Transverse colon (tissue), 4 donors: ENCODE measurements at regions not wholly inside any gene's neighbourhood (a gene's known extent, or its start where the extent isn't known, plus 50 kb on each side); places are given as distances from the start of the nearest gene placed in this dataset.

ENCODE experiments used
- DNase-seq: peaks from one replicate; pipeline ENCODE4 v3.0.0-alpha.2; 2019
- H3K27ac ChIP-seq, 4 donors: fragments of 200-600 bp; sonication (generic); 2 replicates each; pipeline ENCODE4 v1.5.1; 2016 to 2018; ENCODE audit warnings: inconsistent platforms in 4 of 4
- H3K27me3 ChIP-seq: fragments of 200-600 bp; sonication (generic); 2 replicates; pipeline ENCODE4 v1.5.1; 2017; ENCODE audit warnings: inconsistent platforms
- H3K36me3 ChIP-seq, 4 donors: fragments of 200-600 bp; sonication (generic); 2 replicates each; pipeline ENCODE4 v1.5.1; 2017 to 2019; ENCODE audit warnings: inconsistent platforms in 4 of 4
- H3K4me1 ChIP-seq, 4 donors: fragments of 200-600 bp; sonication (generic); 2 replicates each; pipeline ENCODE4 v1.5.1; 2017 to 2020; ENCODE audit warnings: inconsistent platforms in 4 of 4
- H3K4me3 ChIP-seq, 4 donors: fragments of 200-600 bp; sonication (generic); 1 replicate in 1 of 4; 2 replicates in 3 of 4; pipeline versions ENCODE4 v1.5.1 to v1.6.1; 2017 to 2019; ENCODE audit warnings: inconsistent platforms in 4 of 4
- H3K9me3 ChIP-seq, 2 donors: fragments of 200-600 bp; sonication (generic); 2 replicates each; pipeline ENCODE4 v1.5.1; 2017 to 2019; ENCODE audit warnings: inconsistent platforms in 2 of 2
- CTCF ChIP-seq, 5 experiments: fragments of 200-600 bp in 3 of 5; fragments of 450-650 bp in 2 of 5; sonication (generic) in 3 of 5; IDR thresholded peaks; 1 replicate in 2 of 5; 2 replicates in 3 of 5; pipeline ENCODE4 v1.5.1; 2016 to 2017; ENCODE audit warnings: antibody characterized with exemption in 5 of 5, inconsistent platforms in 3 of 5, mild to moderate bottlenecking in 2 of 5, moderate library complexity in 1 of 5
- EP300 ChIP-seq: sonication (generic); formaldehyde crosslinking; IDR thresholded peaks from one replicate; pipeline ENCODE4 v1.6.1; 2017; ENCODE audit warnings: antibody characterized with exemption, low read depth
- POLR2A ChIP-seq: fragments of 450-650 bp; IDR thresholded peaks from one replicate; pipeline ENCODE4 v1.6.1; 2016; ENCODE audit warnings: antibody characterized with exemption, mild to moderate bottlenecking, moderate library complexity
- POLR2AphosphoS5 ChIP-seq, 3 donors: sonication (generic); formaldehyde crosslinking; IDR thresholded peaks; one replicate each; pipeline ENCODE4 v1.6.1; 2016; ENCODE audit warnings: antibody characterized with exemption in 3 of 3
- WGBS, 2 donors: methylation state at CpG; one replicate each; pipeline ENCODE4 v1.1.5; 2018; ENCODE audit warnings: low coverage in 1 of 2; 5-methylcytosine and 5-hydroxymethylcytosine counted together
- in situ Hi-C, 4 donors: fragments of 200-750 bp; cut with MboI; loops; one replicate each; pipeline versions ENCODE4 v1.15.0 to v1.15.1; 2017; ENCODE audit warnings: low sequenced_read_pairs in 3 of 4, low pct_ligation_motif_present in 1 of 4, low pct_unique_long_range_greater_than_20kb in 1 of 4
- intact Hi-C: fragments of 100-400 bp; cut with DNase I; formaldehyde crosslinking; loops from one replicate; pipeline ENCODE4 v1.15.1; 2023; ENCODE audit warnings: low total_unique reads

- TF ChIP-seq EP300 (no peak), POLR2A (no peak), CTCF (IDR thresholded peaks at IDR 0.05) (no peak), POLR2AphosphoS5 (IDR thresholded peaks at IDR 0.05) (no peak)
- DNase-seq = no peak
Measured at GRCh38 chr5:159638481-159638880, 277.8 kb upstream of the ADRA1B start.

DNA sequence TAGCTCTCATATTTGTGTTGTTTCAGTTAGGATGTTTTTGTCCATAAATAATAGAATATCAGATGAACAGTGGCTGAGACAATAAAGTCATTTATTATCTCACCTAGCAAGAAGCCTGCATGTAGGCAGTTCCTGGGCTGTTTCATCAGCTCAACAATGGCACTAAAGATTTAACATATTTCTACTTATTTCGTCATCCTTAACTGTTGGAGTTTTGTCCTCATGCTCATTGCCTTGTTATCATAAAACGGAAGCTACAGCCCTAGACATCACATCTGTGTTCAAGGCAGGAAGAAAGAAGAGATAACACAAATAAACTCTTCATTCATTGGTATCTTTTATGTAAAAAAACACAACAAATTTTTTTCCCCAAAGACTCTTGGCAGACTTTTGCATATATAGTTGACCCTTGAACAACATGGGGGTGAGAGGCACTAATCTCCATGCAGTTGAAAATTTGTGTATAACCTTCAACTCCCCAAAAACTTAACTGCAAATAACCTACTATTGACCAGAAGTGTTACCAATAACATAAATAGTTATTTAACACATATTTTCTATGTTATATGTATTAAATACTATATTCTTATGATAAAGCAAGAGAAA is 277.2 kb upstream of the ADRA1B start:
- in situ Hi-C loops = no loop called here
- H3K36me3 ChIP-seq = no peaks in the 10 kb centered on the region
- WGBS, 2 donors = 40 to 56% methylated on average over 2 of the region's 2 CpGs
- H3K9me3 ChIP-seq = no peaks in the 10 kb centered on the region
- intact Hi-C loops = no loop called here
- no peak for DNase-seq
- TF ChIP-seq POLR2A (no peak), EP300 (no peak), POLR2AphosphoS5 (IDR thresholded peaks at IDR 0.05) (no peak), CTCF (IDR thresholded peaks at IDR 0.05) (no peak)
- no peak overlapping the region for H3K27ac ChIP-seq
- no peak overlapping the region for H3K4me3 ChIP-seq
- H3K27me3 ChIP-seq = no peaks in the 10 kb centered on the region
- H3K4me1 ChIP-seq = no peaks in the 10 kb centered on the region

More at GRCh38 chr5:159638481-159638880, 277.8 kb upstream of the ADRA1B start:
- intact Hi-C loops (no loop called here), in situ Hi-C loops (no loop called here)
- Histone ChIP-seq H3K4me3 (no peak overlapping the region), H3K27ac (no peak overlapping the region), H3K4me1 (no peaks in the 10 kb centered on the region), H3K27me3 (no peaks in the 10 kb centered on the region), H3K9me3 (no peaks in the 10 kb centered on the region), H3K36me3 (no peaks in the 10 kb centered on the region)

DNA sequence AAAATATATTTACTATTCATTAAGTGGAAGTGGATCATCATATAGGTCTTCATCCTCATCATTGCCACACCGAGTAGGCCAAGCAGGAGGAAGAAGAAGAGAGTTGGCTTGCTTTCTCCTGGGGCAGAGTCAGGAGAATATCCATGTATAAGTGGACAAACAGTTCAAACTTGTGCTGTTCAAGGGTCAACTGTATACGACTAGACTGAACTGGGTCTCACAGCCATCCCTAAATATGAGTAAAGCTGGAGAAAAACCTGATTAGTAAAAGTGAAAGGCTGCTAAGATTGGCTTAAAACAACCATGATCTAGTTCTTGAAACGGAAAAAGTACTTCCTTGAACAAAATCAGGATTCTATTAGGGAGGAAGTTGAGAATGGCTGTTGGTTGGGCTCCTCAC is 276.7 kb upstream of the ADRA1B start:
- intact Hi-C loops = no loop called here
- in situ Hi-C loops = no loop called here
- no peak for DNase-seq
- Histone ChIP-seq H3K4me1 (no peaks in the 10 kb centered on the region), H3K36me3 (no peaks in the 10 kb centered on the region), H3K27ac (no peak overlapping the region), H3K9me3 (no peaks in the 10 kb centered on the region), H3K4me3 (no peak overlapping the region), H3K27me3 (no peaks in the 10 kb centered on the region)
- WGBS, 2 donors = 68 to 71% methylated on average over 3 of the region's 3 CpGs
- no peak for TF ChIP-seq POLR2A
- no peak for TF ChIP-seq CTCF (IDR thresholded peaks at IDR 0.05)
- no peak for TF ChIP-seq EP300
- TF ChIP-seq POLR2AphosphoS5 (IDR thresholded peaks at IDR 0.05) = no peak

GRCh38 chr5:159640446-159640845 is 275.8 kb upstream of the ADRA1B start:
- 63% methylated on average over 5 of the region's 5 CpGs; no CpG with 5 or more reads in 1 of the 2 donors for WGBS, 2 donors
- in situ Hi-C loops = no loop called here
- TF ChIP-seq POLR2AphosphoS5 (IDR thresholded peaks at IDR 0.05) = no peak
- TF ChIP-seq EP300 = no peak
- no peak for TF ChIP-seq CTCF (IDR thresholded peaks at IDR 0.05)

More at GRCh38 chr5:159640446-159640845, 275.8 kb upstream of the ADRA1B start:
- H3K4me1 ChIP-seq = no peaks in the 10 kb centered on the region
- H3K9me3 ChIP-seq = no peaks in the 10 kb centered on the region
- H3K36me3 ChIP-seq = no peaks in the 10 kb centered on the region
- no peak overlapping the region for H3K4me3 ChIP-seq
- no peaks in the 10 kb centered on the region for H3K27me3 ChIP-seq
- DNase-seq = no peak
- no peak overlapping the region for H3K27ac ChIP-seq
- intact Hi-C loops = no loop called here
